ENCODE measurements at regions not wholly inside any gene's neighbourhood (a gene's known extent, or its start where the extent isn't known, plus 50 kb on each side); places are given as distances from the start of the nearest gene placed in this dataset.

DNA sequence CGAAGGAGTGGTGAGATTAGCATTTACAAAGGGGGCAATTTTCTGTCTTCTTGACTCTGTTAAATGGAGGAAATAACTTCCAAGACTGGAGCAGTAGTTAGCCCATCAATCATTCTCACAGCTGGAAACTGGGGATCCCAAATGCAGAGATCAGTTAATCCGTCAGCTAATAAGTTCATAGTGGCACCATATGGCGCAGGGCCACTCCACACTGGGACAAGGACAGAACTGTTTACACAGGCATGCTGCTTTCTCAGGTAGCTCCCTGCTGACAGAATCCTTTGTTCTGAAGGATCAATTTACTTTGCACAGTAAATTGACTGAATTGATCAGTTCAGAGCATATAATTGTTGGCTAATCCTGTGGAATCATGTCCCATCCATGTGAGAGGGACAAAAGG, 395.7 kb downstream of the TMEM161B start:
- no peak for DNase-seq (ENCODE audit: low read depth, low spot score)

DNA sequence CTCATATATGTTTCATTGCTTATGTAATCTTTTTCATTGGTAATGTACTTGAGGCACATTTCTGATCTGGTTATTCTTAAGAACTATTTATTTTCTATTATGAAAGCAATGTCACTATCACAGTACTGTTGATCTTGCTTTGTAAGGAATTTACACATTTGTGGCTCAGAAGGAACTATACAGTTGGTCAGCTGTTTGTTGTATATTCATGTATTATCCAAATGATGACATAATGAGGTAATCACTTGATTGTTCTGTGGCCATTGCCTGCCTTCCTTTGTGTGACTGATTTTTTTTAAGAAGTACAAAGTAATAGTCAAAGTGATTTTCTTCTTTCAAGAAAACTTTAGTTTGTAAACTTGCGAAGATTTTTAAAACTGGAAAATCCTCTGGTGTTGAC, 399.9 kb downstream of the TMEM161B start:
- DNase-seq (ENCODE audit: low read depth, low spot score) = no peak

DNA sequence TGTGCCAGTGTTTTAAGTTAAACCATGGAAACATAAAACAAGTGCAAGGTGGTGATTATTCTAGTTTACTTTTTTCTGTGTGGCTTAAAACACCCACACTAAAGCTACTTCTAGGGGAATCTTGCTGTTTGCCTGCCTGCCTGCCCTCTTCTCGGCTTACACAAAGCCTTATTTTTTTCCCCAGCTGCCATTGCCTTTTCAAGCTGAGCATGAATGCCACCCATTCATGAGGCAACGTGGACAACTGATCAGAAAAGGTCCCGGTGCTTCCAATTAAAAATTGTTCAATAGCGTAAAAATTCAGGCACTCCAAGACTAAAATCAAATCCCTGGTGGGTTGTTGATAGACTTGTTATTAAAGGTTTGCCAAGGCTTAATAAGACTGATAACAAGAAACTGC, 401.4 kb downstream of the TMEM161B start:
- DNase-seq (ENCODE audit: low read depth, low spot score) = no peak

DNA sequence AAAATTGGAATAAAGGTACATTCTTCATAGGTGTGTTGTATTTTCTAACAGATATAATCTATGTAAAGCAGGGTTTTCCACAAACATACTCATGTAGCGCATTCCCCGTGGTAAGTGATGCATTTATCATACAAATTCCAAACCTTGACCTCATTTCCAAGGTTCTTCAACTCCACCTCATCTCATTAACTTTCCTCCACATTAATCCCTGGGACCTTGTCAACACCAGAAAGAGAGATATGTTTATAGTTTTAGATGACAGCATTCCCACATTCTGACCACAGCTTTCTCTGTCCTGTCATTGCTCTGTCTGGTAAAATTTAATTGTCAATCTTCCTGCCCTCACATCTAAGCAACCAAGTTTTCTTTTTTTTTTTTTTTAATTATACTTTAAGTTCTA, 415.1 kb downstream of the TMEM161B start:
- DNase-seq (ENCODE audit: low read depth, low spot score) = no peak

DNA sequence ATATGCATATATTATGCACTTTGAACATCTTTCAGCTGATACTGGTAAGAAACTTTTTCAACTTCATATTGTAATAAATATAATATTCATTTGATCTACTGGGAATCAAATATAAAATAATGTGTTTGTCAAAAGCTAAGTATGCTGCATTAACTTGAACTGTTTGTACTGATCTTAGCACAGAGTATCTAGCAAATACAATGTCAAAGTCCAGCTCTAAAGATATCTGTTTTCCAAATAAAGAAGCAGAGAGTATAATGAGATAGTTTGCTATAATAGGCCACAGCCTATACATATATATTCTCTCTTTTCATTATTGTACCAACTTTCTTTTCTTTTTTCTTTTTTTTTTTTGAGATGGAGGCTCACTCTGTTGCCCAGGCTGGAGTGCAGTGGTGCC, 417.0 kb downstream of the TMEM161B start:
- DNase-seq (ENCODE audit: low read depth, low spot score) = no peak

DNA sequence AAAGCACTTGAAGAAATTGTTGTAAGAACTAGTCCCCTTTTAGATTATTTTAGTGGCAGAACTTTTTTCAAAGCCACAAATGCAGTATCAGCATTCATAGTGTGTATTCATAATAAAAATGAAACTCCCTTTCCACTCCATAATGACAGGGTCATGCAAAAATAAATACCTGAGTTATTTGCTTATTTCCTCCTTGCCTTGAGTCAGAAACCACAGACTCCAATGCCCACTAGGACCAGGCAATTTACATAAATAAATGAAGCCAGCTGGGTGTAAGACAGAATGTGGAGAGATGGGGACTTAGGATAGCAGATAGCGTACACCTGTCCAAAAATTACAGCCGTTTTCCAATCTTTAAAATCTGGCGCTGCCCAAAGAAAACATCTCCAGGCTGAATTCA, 417.8 kb downstream of the TMEM161B start:
- no peak for DNase-seq (ENCODE audit: low read depth, low spot score)

DNA sequence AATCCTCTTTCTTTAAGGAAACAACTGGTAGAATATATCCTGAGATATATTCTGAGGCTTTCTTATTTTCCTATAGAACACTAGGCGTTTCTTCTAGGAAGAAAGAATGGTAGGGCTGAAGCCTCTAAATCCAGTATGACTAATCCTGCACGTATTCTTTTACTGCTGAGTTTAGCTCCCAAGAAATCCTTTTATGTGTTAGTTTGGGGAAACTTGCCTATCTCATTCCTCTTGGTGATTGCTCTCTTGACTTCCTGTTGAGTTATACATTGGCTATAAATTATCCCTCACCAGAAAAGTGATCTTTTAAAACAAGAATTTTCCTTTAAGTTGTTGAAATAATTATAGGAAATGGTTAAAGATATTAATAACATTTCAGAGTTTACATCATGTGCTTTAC, 422.9 kb downstream of the TMEM161B start:
- DNase-seq (ENCODE audit: low read depth, low spot score) = no peak

DNA sequence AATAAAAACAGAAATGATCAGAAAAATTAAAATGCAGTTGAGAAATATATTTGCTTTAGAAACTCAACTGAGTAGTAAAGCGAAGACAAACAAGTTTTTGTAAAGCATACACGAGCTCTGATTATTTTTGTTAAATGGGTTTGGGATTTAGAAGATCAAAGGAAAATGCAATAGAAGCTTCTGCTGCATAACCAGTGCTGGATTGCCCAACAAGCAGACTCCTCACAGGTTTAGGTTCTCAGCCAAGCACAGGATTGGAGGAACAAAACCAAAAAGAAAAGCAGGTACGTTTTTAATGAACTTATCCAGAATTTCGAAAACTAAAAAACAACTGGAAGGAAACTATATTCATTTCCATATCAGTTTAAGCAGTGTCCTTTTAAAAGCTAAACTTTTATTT, 423.8 kb downstream of the TMEM161B start:
- DNase-seq (ENCODE audit: low read depth, low spot score) = no peak

DNA sequence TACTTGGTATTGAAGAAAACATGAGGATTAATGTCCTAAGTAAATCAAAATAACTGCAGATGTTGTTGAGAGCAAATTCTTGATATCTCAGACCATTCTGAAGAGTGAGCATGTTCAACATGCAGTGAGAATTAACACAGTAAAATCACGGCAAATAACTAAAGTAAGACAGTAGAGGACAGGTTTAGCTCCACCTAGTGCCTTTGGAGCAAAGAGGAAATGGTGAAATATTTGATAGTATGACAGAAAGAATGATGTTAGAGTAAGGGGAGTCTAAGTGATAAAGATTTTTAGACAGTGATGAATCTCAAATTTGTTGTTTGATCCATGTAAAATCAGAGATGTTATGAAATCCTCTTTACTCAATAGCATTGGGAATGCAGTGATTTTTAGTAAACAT, 424.2 kb downstream of the TMEM161B start:
- DNase-seq (ENCODE audit: low read depth, low spot score) = no peak

DNA sequence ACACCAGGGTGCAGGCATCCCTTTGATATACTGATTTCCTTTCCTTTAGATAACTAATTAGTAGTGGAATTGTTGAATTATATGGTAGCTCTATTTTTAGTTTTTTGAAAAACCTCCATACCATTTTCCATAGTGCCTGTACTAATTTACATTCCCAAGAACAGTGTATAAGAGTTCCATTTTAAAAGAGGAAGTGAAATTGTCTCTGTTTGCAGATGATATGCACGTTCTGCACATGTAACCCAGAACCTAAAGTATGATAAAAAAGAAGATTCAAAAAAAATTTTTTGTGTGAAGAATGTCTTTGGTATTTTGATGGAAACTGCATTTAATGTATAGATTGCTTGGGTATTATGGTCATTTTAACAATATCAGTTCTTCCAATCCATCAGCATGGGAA, 424.0 kb upstream of the CCNH start:
- no peak for DNase-seq (ENCODE audit: low read depth, low spot score)

DNA sequence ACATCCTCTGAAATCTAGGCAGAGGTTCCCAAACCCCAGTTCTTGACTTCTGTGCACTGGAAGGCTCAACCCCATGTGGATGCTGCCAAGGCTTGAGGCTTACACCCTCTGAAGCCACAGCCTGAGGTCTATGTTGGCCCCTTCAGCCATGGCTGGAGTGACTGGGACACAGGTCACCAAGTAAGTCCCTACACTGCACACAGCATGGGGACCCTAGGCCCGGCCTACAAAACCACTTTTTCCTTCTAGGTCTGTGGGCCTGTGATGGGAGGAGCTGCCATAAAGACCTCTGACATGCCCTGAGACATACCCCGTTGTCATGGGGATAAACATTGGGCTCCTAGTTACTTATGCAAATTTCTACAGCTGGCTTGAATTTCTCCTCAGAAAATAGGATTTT, 418.8 kb upstream of the CCNH start:
- DNase-seq (ENCODE audit: low read depth, low spot score) = no peak

DNA sequence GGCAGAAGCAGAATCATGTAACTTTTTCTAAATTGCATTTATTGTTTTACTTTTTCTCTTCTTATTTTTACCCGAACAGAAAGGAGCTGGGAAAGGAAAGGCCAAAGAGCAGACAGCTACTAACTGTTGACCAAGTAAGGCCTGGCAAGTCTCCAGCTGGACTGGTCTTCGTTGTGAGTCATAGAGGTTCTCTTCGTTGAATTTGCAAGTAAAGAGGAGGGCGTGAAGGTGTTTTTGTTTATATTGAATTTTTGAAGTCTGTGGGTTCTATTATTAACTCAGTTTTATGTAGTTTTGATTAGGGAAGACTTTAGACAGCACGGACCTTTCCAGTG, 416.5 kb upstream of the CCNH start:
- no peak for DNase-seq (ENCODE audit: low read depth, low spot score)

DNA sequence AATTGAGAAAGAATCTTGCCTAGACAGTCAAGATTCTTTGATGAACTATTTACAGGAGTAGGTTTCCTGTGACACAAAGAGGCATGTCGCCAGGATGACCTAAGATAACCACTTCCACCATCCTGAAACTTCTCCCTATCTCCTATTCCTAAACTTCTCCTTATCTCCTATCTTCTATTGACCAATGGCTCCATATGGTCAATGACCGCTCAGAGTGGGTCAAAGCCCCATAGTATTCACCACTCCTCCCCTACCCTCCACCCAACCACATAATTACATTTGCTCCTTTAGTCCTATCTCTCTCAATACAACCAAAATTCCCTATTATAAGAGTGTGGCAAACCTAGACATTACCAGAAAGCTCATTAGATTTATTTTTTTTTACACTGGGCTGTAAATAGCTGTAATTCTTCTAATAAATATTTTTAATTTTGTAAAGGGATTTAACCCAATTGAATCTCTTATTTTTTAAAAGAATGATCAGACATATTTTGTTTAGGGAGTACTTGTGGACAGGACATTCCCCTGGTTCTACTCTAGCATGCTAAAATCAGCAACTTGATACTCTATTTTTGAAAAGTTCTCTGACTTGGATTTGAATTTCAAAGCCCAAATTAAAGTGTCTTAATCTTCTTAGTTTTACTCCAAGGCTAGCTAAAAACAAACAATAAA, 416.0 kb upstream of the CCNH start:
- no peak for DNase-seq (ENCODE audit: low read depth, low spot score)

DNA sequence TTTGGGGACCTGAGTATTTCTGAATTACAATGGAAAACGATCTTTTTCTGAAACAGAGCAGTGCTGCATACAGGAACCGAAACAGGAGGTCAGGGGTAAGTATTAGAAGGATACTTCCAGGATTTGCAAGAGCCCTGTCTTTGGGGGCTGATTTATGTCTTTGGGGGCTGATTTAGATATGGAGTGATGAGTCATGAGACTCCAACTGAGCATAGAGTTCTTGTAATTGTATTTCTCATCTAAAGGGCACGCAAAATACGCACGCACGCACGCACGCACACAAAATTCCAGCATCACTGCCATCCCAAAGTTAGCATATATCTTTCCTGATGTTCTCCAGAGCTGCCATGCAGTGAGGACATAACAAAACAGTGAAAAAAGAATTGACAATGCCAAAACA, 414.8 kb upstream of the CCNH start:
- DNase-seq (ENCODE audit: low read depth, low spot score) = no peak

DNA sequence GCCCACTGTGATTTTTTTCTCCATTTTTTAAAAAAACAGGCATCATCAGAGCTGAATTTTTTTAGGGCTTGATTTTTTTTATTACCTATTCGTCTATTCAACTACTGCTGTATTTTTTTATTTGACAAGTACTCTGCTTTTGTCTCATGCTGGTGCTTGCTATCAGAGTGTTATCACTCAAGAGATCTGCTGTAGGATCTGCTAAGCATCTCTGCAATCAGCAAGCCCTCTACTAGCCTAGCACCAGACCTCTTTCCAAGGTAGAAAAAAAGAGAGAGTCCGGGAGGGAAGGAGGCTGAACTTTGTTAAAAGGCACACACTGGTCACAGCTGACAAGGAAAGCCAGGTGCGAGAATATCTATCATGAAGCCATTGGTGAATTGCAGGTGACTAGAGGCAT, 413.8 kb upstream of the CCNH start:
- no peak for DNase-seq (ENCODE audit: low read depth, low spot score)

DNA sequence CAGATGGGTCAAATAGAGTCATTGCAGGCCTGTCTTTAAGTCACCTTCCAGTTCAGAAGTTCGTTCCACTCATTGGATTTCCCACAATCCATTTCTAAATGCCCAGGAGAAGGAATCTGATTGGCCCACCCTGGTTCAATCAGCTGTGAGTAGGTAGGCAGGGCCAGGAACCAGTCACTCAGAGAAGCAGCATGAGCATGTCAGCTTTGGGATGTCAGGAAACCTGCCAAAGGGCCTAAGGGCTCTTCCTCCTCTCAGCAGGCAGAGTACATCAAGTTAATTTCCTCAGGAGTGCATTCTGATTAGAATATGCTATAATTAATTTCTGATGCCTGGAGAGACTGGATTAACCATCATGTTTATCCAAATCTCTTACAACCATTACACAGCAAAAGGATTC, 412.9 kb upstream of the CCNH start:
- no peak for DNase-seq (ENCODE audit: low read depth, low spot score)

DNA sequence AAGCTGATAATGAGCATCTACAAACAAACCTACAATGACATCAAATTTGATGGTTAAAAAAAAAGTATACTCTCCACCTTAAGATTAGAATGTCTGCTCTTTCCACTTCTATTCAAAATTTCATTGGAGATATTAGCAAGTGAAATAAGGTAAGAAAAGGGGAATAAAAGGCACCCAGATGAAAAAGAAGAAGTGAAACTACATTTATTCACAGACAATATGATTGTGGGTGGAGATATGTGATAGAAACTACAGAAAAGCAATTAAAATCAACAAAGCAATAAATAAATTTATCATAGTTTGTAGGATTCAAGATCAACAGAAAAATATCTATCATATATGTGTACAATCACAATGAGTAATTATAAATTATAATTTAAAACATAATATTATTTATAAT, 395.1 kb upstream of the CCNH start:
- DNase-seq (ENCODE audit: low read depth, low spot score) = no peak

DNA sequence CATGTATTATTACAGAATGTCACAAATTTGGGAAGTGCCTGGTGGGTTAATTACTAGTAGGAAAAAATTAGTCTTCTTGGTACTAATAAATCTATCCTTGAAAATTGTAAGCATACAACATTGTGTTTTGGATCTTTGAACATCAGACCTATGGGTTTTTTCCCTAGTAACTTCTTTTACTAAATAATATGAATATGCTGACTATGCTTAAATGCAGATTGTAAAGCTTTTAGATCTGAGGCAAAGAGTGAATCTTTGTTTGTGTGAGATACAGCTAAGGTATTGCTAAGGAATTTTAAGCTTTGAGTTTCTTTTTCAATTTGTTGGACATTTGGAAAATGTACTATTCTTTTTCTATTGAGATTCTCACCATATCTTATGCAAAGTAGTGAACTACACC, 390.6 kb upstream of the CCNH start:
- no peak for DNase-seq (ENCODE audit: low read depth, low spot score)

DNA sequence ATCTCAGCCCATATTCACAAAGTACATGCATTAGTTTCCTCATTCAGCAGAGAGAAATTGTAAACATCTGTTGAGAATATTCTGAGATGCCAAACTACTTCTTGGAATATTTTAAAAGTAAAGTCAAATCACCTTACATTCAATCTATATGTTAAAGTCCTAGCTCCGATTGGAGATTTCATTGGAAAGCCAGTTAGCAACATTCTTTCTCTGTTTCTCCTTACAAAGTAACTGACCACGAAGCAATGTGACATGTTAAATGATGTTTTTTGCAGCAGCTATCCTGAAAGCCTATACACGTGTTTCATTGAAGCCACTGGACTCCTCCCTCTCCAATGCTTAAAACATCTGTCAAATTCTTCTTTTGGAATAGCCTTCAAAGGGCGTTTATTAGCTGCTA, 379.1 kb upstream of the CCNH start:
- DNase-seq (ENCODE audit: low read depth, low spot score) = no peak

DNA sequence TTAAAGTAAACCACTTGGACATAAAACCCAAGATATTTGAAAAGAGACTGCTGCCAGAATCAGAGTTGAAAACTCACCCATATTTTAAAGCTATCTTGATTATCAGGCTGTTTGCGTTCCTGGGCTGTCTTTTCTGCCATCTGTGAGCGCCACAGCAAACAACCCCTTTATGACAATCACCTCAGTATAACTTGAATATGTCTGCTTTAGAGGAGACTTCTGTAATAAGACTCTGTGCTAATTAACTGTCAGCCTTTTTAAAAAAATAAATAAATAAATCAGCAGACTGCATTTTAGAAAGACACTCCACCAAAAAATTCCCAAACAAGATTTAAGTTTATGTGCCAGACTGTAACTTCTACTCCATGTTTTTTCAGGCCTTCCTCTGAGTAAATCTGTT, 375.7 kb upstream of the CCNH start:
- DNase-seq (ENCODE audit: low read depth, low spot score) = no peak

DNA sequence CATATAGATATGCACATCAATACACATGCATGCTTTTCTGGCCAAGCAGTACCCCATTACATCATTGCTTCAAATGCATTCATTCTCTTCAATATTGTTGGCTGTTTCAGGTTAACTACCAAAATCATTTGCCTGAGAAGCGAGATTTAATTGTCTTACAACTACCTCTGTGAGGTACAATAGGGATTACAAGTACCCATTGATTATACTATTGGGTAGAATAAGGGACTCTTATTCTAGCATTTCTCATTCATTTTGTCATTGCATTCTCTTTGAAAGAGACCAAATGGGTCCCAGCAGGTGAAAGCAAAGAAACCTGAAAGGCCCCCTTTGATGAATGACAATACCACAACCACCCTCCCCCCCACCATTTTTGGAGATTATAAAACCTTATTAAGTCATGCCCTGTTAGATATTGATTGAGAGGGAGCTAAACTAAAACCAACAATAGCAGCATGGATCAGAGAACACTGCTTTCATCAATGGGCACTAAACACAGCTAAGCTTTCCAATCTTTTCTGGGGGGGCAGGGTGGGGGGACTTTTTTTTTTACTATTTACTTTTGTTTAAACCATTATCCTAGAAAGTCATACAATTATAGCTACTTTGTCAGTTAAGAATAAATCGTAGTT, 375.0 kb upstream of the CCNH start:
- DNase-seq (ENCODE audit: low read depth, low spot score) = peak; percentile 76

DNA sequence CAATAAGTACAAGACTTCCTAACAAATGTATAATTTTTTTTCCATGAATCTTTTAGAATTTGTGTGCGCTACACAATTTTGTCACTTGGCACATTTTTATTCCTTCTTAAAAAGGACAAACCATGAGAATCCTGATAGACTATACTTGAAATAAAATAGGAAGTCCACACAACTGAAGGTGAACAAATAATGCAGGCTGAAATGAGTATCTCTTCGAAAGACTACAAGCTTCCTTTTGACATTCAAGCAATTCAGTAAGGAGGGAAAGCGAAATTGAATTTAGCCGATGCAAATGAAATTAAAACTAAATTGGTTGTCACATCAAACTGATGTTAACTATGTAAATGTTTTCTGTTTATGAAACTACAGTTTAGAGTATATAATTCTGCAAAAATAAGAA, 374.4 kb upstream of the CCNH start:
- no peak for DNase-seq (ENCODE audit: low read depth, low spot score)

DNA sequence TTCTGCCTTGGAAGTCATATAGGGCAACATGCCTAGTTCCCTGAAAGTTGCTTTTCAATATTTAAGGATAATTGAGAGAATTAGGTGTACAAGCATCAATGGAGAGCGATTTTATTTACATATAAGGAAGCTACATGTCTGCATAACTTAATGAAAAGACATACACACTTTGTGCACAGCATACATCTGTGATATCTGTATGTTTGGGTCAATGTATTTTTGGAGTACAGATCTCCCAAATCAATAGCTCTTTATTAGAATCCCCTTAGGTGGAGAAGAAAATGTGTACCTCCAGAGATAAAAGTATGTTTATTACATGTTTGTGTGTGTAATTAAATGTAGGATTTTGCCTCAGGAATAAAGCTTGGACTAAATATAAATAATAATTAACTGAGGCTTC, 373.7 kb upstream of the CCNH start:
- no peak for DNase-seq (ENCODE audit: low read depth, low spot score)

Measured in iPS DF 19.7 (cell line).